H1 (cell line): ENCODE measurements at regions not wholly inside any gene's neighbourhood (a gene's known extent, or its start where the extent isn't known, plus 50 kb on each side); places are given as distances from the start of the nearest gene placed in this dataset.

Experiments used
- CTCF ChIA-PET: fragments of 300-600 bp; sonication (Branson Sonifier 250); formaldehyde crosslinking; loops from one replicate; lab custom pipeline; 2021; ENCODE audit not compliant: partially characterized antibody; lab: Charles Lee
- POLR2A ChIA-PET: fragments of 300-600 bp; sonication (Branson Sonifier 250); formaldehyde crosslinking; loops from one replicate; lab custom pipeline; 2021; ENCODE audit warnings: inconsistent platforms; ENCODE audit not compliant: partially characterized antibody; lab: Charles Lee
- DNase-seq, 2 experiments: peaks; one replicate each; pipeline versions ENCODE4 v3.0.0 to v3.0.0-alpha.2; 2010 to 2022; ENCODE audit warnings: low spot score in 2 of 2, low read depth in 1 of 2, mixed read lengths in 1 of 2
- FAIRE-seq: peaks from 2 replicates; lab custom pipeline; 2011; peaks lifted over from hg19 to GRCh38; lab: Jason Lieb, UNC
- H2AFZ ChIP-seq: 2 replicates; pipeline ENCODE4 v1.8.1; 2012; ENCODE audit warnings: low read length, inconsistent platforms
- H2AK5ac ChIP-seq: 2 replicates; pipeline ENCODE4 v1.6.1; 2013; ENCODE audit warnings: low read depth, low read length
- H2BK120ac ChIP-seq: replicated peaks from 2 replicates; pipeline ENCODE3; 2013; ENCODE audit warnings: low read depth, low read length, inconsistent platforms
- H2BK12ac ChIP-seq: 2 replicates; pipeline ENCODE4 v1.6.1; 2013; ENCODE audit warnings: low read depth, low read length
- H2BK15ac ChIP-seq: 2 replicates; pipeline ENCODE4 v1.6.1; 2013; ENCODE audit warnings: low read length
- H2BK20ac ChIP-seq: 2 replicates; pipeline ENCODE4 v1.6.1; 2013; ENCODE audit warnings: low read length
- H2BK5ac ChIP-seq: 2 replicates; pipeline ENCODE4 v1.6.1; 2013; ENCODE audit warnings: low read depth, low read length
- H3K14ac ChIP-seq: 2 replicates; pipeline ENCODE4 v1.6.1; 2013; ENCODE audit warnings: inconsistent platforms; ENCODE audit not compliant: insufficient read length
- H3K18ac ChIP-seq: 2 replicates; pipeline ENCODE4 v1.6.1; 2013; ENCODE audit warnings: low read length; ENCODE audit errors: extremely low read depth
- H3K23ac ChIP-seq: 2 replicates; pipeline ENCODE4 v1.6.1; 2013; ENCODE audit warnings: inconsistent platforms; ENCODE audit not compliant: insufficient read length
- H3K23me2 ChIP-seq: 2 replicates; pipeline ENCODE4 v1.6.1; 2013; ENCODE audit warnings: low read depth, low read length
- H3K27ac ChIP-seq: 2 replicates; pipeline ENCODE4 v1.6.1; 2011; ENCODE audit warnings: low read depth, low read length, inconsistent platforms
- H3K27me3 ChIP-seq, 4 experiments: replicated peaks in 1 of 4; 1 replicate in 1 of 4; 2 replicates in 3 of 4; pipeline versions ENCODE4 v1.6.1 to v1.8.1; 2011 to 2013; ENCODE audit warnings: low read length in 3 of 4, mild to moderate bottlenecking in 3 of 4, inconsistent platforms in 2 of 4, mixed read lengths in 2 of 4, moderate library complexity in 1 of 4; ENCODE audit not compliant: control insufficient read depth in 3 of 4, insufficient read depth in 3 of 4; ENCODE audit errors: extremely low read depth in 1 of 4
- H3K36me3 ChIP-seq, 4 experiments: 2 replicates each; pipeline versions ENCODE4 v1.6.1 to v1.8.1; 2011 to 2013; ENCODE audit warnings: mild to moderate bottlenecking in 4 of 4, low read length in 3 of 4, moderate library complexity in 2 of 4, control low read depth in 1 of 4, inconsistent platforms in 1 of 4; ENCODE audit not compliant: insufficient read depth in 4 of 4, control insufficient read depth in 2 of 4
- H3K4ac ChIP-seq: replicated peaks from 2 replicates; pipeline ENCODE3; 2013; ENCODE audit warnings: low read length, low read depth, mixed read lengths, inconsistent platforms; ENCODE audit not compliant: insufficient read length
- H3K4me1 ChIP-seq, 4 experiments: replicated peaks in 1 of 4; 1 replicate in 1 of 4; 2 replicates in 3 of 4; pipeline versions ENCODE4 v1.6.1 to v1.8.1; 2011 to 2013; ENCODE audit warnings: low read length in 3 of 4, inconsistent platforms in 2 of 4, mixed read lengths in 1 of 4; ENCODE audit not compliant: insufficient read depth in 4 of 4, control insufficient read depth in 3 of 4
- H3K4me2 ChIP-seq, 2 experiments: 2 replicates each; pipeline versions ENCODE4 v1.6.1 to v1.8.1; 2011 to 2013; ENCODE audit warnings: low read depth in 2 of 2, low read length in 2 of 2, control low read depth in 1 of 2, inconsistent platforms in 1 of 2, mild to moderate bottlenecking in 1 of 2; ENCODE audit not compliant: insufficient read depth in 1 of 2
- H3K4me3 ChIP-seq, 4 experiments: fragments of 200-600, 300-600 bp in 1 of 4; sonication (generic), shearing (Covaris generic), sonication (Bioruptor Twin) in 1 of 4; 2 replicates each; pipeline versions ENCODE4 v1.5.1 to v1.8.1; 2011 to 2016; ENCODE audit warnings: low read length in 4 of 4, low read depth in 3 of 4, control low read depth in 2 of 4, inconsistent platforms in 2 of 4, mild to moderate bottlenecking in 2 of 4, mixed read lengths in 1 of 4, moderate library complexity in 1 of 4; ENCODE audit not compliant: insufficient read depth in 2 of 4; ENCODE audit errors: extremely low read depth in 1 of 4
- H3K56ac ChIP-seq: replicated peaks from 2 replicates; pipeline ENCODE3; 2013; ENCODE audit warnings: low read depth, mild to moderate bottlenecking, mixed read lengths, low read length, inconsistent platforms; ENCODE audit not compliant: insufficient read length
- H3K79me1 ChIP-seq: 2 replicates; pipeline ENCODE4 v1.6.1; 2013; ENCODE audit warnings: low read depth, low read length, control low read depth
- H3K79me2 ChIP-seq, 2 experiments: 2 replicates each; pipeline versions ENCODE4 v1.6.1 to v1.8.1; 2012 to 2013; ENCODE audit warnings: low read length in 2 of 2, mild to moderate bottlenecking in 2 of 2, inconsistent platforms in 1 of 2; ENCODE audit not compliant: insufficient read depth in 2 of 2, control insufficient read depth in 1 of 2
- H3K9ac ChIP-seq, 4 experiments: replicated peaks in 1 of 4; 1 replicate in 1 of 4; 2 replicates in 3 of 4; pipeline versions ENCODE4 v1.6.1 to v1.8.1; 2011 to 2013; ENCODE audit warnings: low read depth in 3 of 4, low read length in 3 of 4, control low read depth in 2 of 4, mild to moderate bottlenecking in 2 of 4, moderate library complexity in 2 of 4, inconsistent platforms in 1 of 4; ENCODE audit errors: extremely low read depth in 1 of 4
- H3K9me3 ChIP-seq, 2 experiments: 2 replicates each; pipeline versions ENCODE4 v1.6.1 to v1.8.1; 2012 to 2013; ENCODE audit warnings: mild to moderate bottlenecking in 2 of 2, moderate library complexity in 2 of 2, control low read depth in 1 of 2, inconsistent platforms in 1 of 2, low read depth in 1 of 2, low read length in 1 of 2, mixed read lengths in 1 of 2; ENCODE audit not compliant: insufficient read depth in 2 of 2
- H4K20me1 ChIP-seq, 2 experiments: replicated peaks in 1 of 2; 2 replicates each; pipeline versions ENCODE3 to v1.8.1; 2011 to 2013; ENCODE audit warnings: inconsistent platforms in 2 of 2, low read length in 2 of 2, mild to moderate bottlenecking in 1 of 2; ENCODE audit not compliant: insufficient read depth in 2 of 2, control insufficient read depth in 1 of 2
- H4K5ac ChIP-seq: 2 replicates; pipeline ENCODE4 v1.6.1; 2013; ENCODE audit warnings: low read length, low read depth, mixed read lengths, inconsistent platforms; ENCODE audit not compliant: insufficient read length
- H4K8ac ChIP-seq: 2 replicates; pipeline ENCODE4 v1.8.0; 2013; ENCODE audit warnings: mild to moderate bottlenecking, moderate library complexity, low read length, inconsistent platforms; ENCODE audit not compliant: insufficient read depth; ENCODE audit errors: extremely low read depth
- H4K91ac ChIP-seq: replicated peaks from 2 replicates; pipeline ENCODE3; 2013; ENCODE audit warnings: low read length, mixed read lengths, inconsistent platforms; ENCODE audit not compliant: insufficient read length
- BACH1 ChIP-seq: IDR thresholded peaks from 2 replicates; pipeline ENCODE4 v1.6.1; 2012; ENCODE audit warnings: low read length, improper control_type of control experiment
- CTBP2 ChIP-seq: IDR thresholded peaks from 2 replicates; pipeline ENCODE4 v1.7.0; 2011; ENCODE audit warnings: borderline replicate concordance, mild to moderate bottlenecking, moderate library complexity, mixed read lengths, low read length; ENCODE audit not compliant: insufficient read depth, insufficient read length
- EGR1 ChIP-seq: IDR thresholded peaks from 2 replicates; pipeline ENCODE4 v1.6.1; 2011; ENCODE audit warnings: low read depth, low read length, borderline replicate concordance
- POLR2AphosphoS5 ChIP-seq: IDR thresholded peaks from 2 replicates; pipeline ENCODE4 v1.6.1; 2011; ENCODE audit warnings: low read depth, low read length
- SAP30 ChIP-seq: fragments of 300-600 bp; sonication (generic); IDR thresholded peaks from 2 replicates; pipeline ENCODE4 v1.7.1; 2012; ENCODE audit warnings: low read length, moderate library complexity, mild to moderate bottlenecking, inconsistent platforms; ENCODE audit not compliant: insufficient read depth, insufficient replicate concordance
- SIRT6 ChIP-seq: IDR thresholded peaks from one replicate; pipeline ENCODE4 v1.7.1; 2012; ENCODE audit warnings: low read length, inconsistent platforms
- SIX5 ChIP-seq: IDR thresholded peaks from 2 replicates; pipeline ENCODE4 v1.6.1; 2011; ENCODE audit warnings: mild to moderate bottlenecking, low read depth, low read length
- WGBS, 2 experiments: shearing (Covaris generic) in 1 of 2; methylation state at CpG; one replicate each; pipeline versions ENCODE4 v1.1.6 to v1.1.7; 2013 to 2015; ENCODE audit warnings: low lambda C conversion rate in 2 of 2, mixed read lengths in 2 of 2, inconsistent platforms in 1 of 2, low coverage in 1 of 2, missing lambda C conversion rate in 1 of 2; ENCODE audit not compliant: insufficient replicate concordance in 2 of 2, insufficient coverage in 1 of 2, insufficient read length in 1 of 2; ENCODE audit errors: extremely low coverage in 1 of 2, missing lambda C conversion rate in 1 of 2; 5-methylcytosine and 5-hydroxymethylcytosine counted together

GRCh38 chr2:53609551-53609950, 158.1 kb upstream of the CHAC2 start:
- CTCF ChIA-PET = interaction anchor here (0.6 to 1.0 kb wide), 2 partner anchors 188 to 239 kb away, joined by 3 to 5 read pairs; no protein-coding TSS in a partner anchor

More at GRCh38 chr2:53609551-53609950, 158.1 kb upstream of the CHAC2 start:
- Histone ChIP-seq H3K9ac (no peak overlapping the region), H2BK120ac (no peak overlapping the region), H2AFZ (no peak overlapping the region), H4K8ac (no peak overlapping the region), H3K56ac (no peak overlapping the region), H2AK5ac (no peak overlapping the region), H3K23ac (no peak overlapping the region), H4K20me1 (no peaks in the 10 kb centered on the region), H3K14ac (no peak overlapping the region), H3K9me3 (no peaks in the 10 kb centered on the region), H3K79me2 (no peaks in the 10 kb centered on the region), H3K23me2 (no peaks in the 10 kb centered on the region; the same call in 1 of the 2 replicates), H4K91ac (no peak overlapping the region), H3K4ac (no peak overlapping the region), H3K4me3 (no peak overlapping the region)
- 94% methylated on average over 6 of the region's 6 CpGs; no CpG with 5 or more reads in 1 of the 2 experiments for WGBS, 2 experiments
- FAIRE-seq = no peak
- TF ChIP-seq SIRT6 = no peak
- TF ChIP-seq POLR2AphosphoS5 = no peak
- TF ChIP-seq EGR1 = no peak
- no peak for TF ChIP-seq SIX5
- TF ChIP-seq CTBP2 = no peak
- no peak for TF ChIP-seq SAP30
- no peak for TF ChIP-seq BACH1
- TF ChIP-seq, all 59 proteins: peak for 0
- Histone ChIP-seq H3K27me3 (no peaks in the 10 kb centered on the region), H3K4me2 (no peak overlapping the region), H3K27ac (no peak overlapping the region), H2BK12ac (no peak overlapping the region), H2BK15ac (no peak overlapping the region), H3K18ac (no peak overlapping the region), H3K4me1 (no peaks in the 10 kb centered on the region), H2BK5ac (no peak overlapping the region), H3K79me1 (no peaks in the 10 kb centered on the region), H3K36me3 (no peaks in the 10 kb centered on the region), H4K5ac (no peak overlapping the region), H2BK20ac (no peak overlapping the region)
- POLR2A ChIA-PET = no interaction called here
- DNase-seq = no peak
